Pons (tissue), 1 donor: ENCODE measurements at regions not wholly inside any gene's neighbourhood (a gene's known extent, or its start where the extent isn't known, plus 50 kb on each side); places are given as distances from the start of the nearest gene placed in this dataset.

Source experiments
- DNase-seq: peaks from one replicate; pipeline ENCODE4 v3.0.0-alpha.2; 2016; ENCODE audit warnings: low spot score

- no peak for DNase-seq
Observed at GRCh38 chr17:51487947-51488346, 227.6 kb downstream of the UTP18 start.

GRCh38 chr17:51491416-51491815 is 231.1 kb downstream of the UTP18 start:
- DNase-seq, result no peak

GRCh38 chr17:51493206-51493605 is 232.9 kb downstream of the UTP18 start:
- DNase-seq, result no peak

- DNase-seq, result no peak
Observed at GRCh38 chr17:51496378-51496777, 236.0 kb downstream of the UTP18 start.

- DNase-seq, result no peak
Observed at GRCh38 chr17:51499897-51500296, 239.6 kb downstream of the UTP18 start.

- no peak for DNase-seq
Observed at GRCh38 chr17:51500454-51500853, 240.1 kb downstream of the UTP18 start.

GRCh38 chr17:51505450-51505849 is 245.1 kb downstream of the UTP18 start:
- DNase-seq, result no peak

GRCh38 chr17:51507444-51507843 is 247.1 kb downstream of the UTP18 start:
- DNase-seq, result peak; percentile 62

GRCh38 chr17:51508048-51508447 is 247.7 kb downstream of the UTP18 start:
- DNase-seq, result peak; percentile 76

- peak; percentile 81 for DNase-seq
Observed at GRCh38 chr17:51510940-51511339, 250.6 kb downstream of the UTP18 start.

- no peak for DNase-seq
Observed at GRCh38 chr17:51512220-51512907, 252.0 kb downstream of the UTP18 start.

- peak; percentile 82 for DNase-seq
Observed at GRCh38 chr17:51516924-51517323, 256.6 kb downstream of the UTP18 start.

- no peak for DNase-seq
Observed at GRCh38 chr17:51524524-51524923, 264.2 kb downstream of the UTP18 start.

- DNase-seq, result no peak
Observed at GRCh38 chr17:51526507-51526906, 266.2 kb downstream of the UTP18 start.

GRCh38 chr17:51527225-51527982 is 267.1 kb downstream of the UTP18 start:
- DNase-seq, result no peak

- no peak for DNase-seq
Observed at GRCh38 chr17:51528111-51528510, 267.8 kb downstream of the UTP18 start.

- no peak for DNase-seq
Observed at GRCh38 chr17:51533219-51533618, 272.9 kb downstream of the UTP18 start.

GRCh38 chr17:51533821-51534220 is 273.5 kb downstream of the UTP18 start:
- no peak for DNase-seq

- no peak for DNase-seq
Observed at GRCh38 chr17:51536627-51537026, 276.3 kb downstream of the UTP18 start.

GRCh38 chr17:51537996-51538550 is 277.7 kb downstream of the UTP18 start:
- DNase-seq, result no peak

- peak; percentile 88 for DNase-seq
Observed at GRCh38 chr17:51540151-51540550, 279.8 kb downstream of the UTP18 start.

- no peak for DNase-seq
Observed at GRCh38 chr17:51541215-51541614, 280.9 kb downstream of the UTP18 start.

- no peak for DNase-seq
Observed at GRCh38 chr17:51546114-51546513, 285.8 kb downstream of the UTP18 start.
